Stomach (tissue), 8 donors: ENCODE measurements at regions not wholly inside any gene's neighbourhood (a gene's known extent, or its start where the extent isn't known, plus 50 kb on each side); places are given as distances from the start of the nearest gene placed in this dataset.

Experiments used
- DNase-seq, 2 donors: peaks; one replicate each; pipeline versions ENCODE4 v3.0.0 to v3.0.0-alpha.2; 2013 to 2019
- H3K27ac ChIP-seq, 5 donors: fragments of 200-600 bp in 4 of 5; sonication (generic) in 4 of 5; one replicate each; pipeline ENCODE4 v1.5.1; 2013 to 2019; ENCODE audit warnings: mild to moderate bottlenecking in 1 of 5, moderate library complexity in 1 of 5
- H3K27me3 ChIP-seq, 3 donors: fragments of 200-600 bp; sonication (generic); one replicate each; pipeline ENCODE4 v1.5.1; 2017 to 2019; ENCODE audit warnings: mixed run types in 1 of 3
- H3K36me3 ChIP-seq, 4 donors: fragments of 200-600 bp; sonication (generic); 1 replicate in 3 of 4; 2 replicates in 1 of 4; pipeline ENCODE4 v1.5.1; 2016 to 2019
- H3K4me1 ChIP-seq, 4 donors: fragments of 200-600 bp; sonication (generic); one replicate each; pipeline ENCODE4 v1.5.1; 2016 to 2019
- H3K4me3 ChIP-seq, 4 donors: fragments of 200-600 bp; sonication (generic) in 3 of 4; one replicate each; pipeline ENCODE4 v1.5.1; 2016 to 2019; ENCODE audit warnings: mild to moderate bottlenecking in 1 of 4
- H3K9me3 ChIP-seq, 4 donors: fragments of 200-600 bp; sonication (generic); one replicate each; pipeline ENCODE4 v1.5.1; 2016 to 2019
- EP300 ChIP-seq: sonication (generic); formaldehyde crosslinking; IDR thresholded peaks from one replicate; pipeline ENCODE4 v1.6.1; 2017; ENCODE audit warnings: antibody characterized with exemption
- POLR2A ChIP-seq, 4 donors: fragments of 450-650 bp; IDR thresholded peaks; one replicate each; pipeline ENCODE4 v1.6.1; 2016; ENCODE audit warnings: antibody characterized with exemption in 4 of 4, control low read depth in 2 of 4, mild to moderate bottlenecking in 1 of 4, moderate library complexity in 1 of 4
- POLR2AphosphoS5 ChIP-seq, 3 donors: sonication (generic); formaldehyde crosslinking; IDR thresholded peaks; one replicate each; pipeline ENCODE4 v1.6.1; 2016; ENCODE audit warnings: antibody characterized with exemption in 3 of 3
- WGBS, 5 donors: extraction: QIAGEN DNeasy Blood & Tissue Kit in 3 of 5; methylation state at CpG; one replicate each; pipeline versions ENCODE4 v1.1.5 to v1.1.7; 2013 to 2018; 5-methylcytosine and 5-hydroxymethylcytosine counted together
- intact Hi-C: fragments of 100-400 bp; cut with DNase I; formaldehyde crosslinking; loops from one replicate; pipeline ENCODE4 v1.15.1; 2023; ENCODE audit warnings: low total_unique reads
- TF ChIP-seq, protein P1 (sequence below), 7 experiments: fragments of 450-650 bp in 4 of 7; fragments of 200-600 bp in 3 of 7; sonication (generic) in 3 of 7; IDR thresholded peaks; one replicate each; pipeline ENCODE4 v1.5.1; 2016 to 2019; ENCODE audit warnings: antibody characterized with exemption in 7 of 7, control low read depth in 2 of 7, mild to moderate bottlenecking in 1 of 7
- donor health status: healthy with polysubstance abuse.
- donor health status: Bipolar disorder and iron deficiency.
- donor health status: healthy.

DNA sequence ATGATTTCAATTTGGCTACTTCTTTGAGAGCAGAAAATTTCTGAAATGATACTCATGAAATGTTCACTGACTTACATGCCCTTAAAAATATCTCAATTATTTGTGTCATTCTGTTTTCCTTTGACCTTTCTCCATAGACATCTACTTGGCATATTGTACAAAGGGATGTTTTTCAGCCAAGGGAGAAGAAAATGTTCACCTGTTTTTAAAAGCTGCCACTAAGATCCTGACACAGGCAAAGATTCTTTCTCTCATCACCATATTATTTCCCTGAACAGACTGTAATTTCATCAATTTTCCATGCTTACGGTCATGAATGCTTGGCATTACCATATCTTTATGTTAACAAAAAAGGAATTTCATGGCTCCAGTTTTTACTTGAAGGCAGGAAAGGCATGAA lies 67.4 kb upstream of the DBX1 start:
- H3K4me1 ChIP-seq: no peaks in the 10 kb centered on the region
- no peak for TF ChIP-seq POLR2AphosphoS5 (IDR thresholded peaks at IDR 0.05)
- TF ChIP-seq, protein P1, sequence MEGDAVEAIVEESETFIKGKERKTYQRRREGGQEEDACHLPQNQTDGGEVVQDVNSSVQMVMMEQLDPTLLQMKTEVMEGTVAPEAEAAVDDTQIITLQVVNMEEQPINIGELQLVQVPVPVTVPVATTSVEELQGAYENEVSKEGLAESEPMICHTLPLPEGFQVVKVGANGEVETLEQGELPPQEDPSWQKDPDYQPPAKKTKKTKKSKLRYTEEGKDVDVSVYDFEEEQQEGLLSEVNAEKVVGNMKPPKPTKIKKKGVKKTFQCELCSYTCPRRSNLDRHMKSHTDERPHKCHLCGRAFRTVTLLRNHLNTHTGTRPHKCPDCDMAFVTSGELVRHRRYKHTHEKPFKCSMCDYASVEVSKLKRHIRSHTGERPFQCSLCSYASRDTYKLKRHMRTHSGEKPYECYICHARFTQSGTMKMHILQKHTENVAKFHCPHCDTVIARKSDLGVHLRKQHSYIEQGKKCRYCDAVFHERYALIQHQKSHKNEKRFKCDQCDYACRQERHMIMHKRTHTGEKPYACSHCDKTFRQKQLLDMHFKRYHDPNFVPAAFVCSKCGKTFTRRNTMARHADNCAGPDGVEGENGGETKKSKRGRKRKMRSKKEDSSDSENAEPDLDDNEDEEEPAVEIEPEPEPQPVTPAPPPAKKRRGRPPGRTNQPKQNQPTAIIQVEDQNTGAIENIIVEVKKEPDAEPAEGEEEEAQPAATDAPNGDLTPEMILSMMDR (IDR thresholded peaks at IDR 0.05): no peak
- no peak for TF ChIP-seq EP300
- no peak for TF ChIP-seq POLR2A (IDR thresholded peaks at IDR 0.05)
- WGBS, 5 donors: 89 to 94% (median 93%) methylated on average over 1 of the region's 1 CpG
- intact Hi-C loops: no loop called here
- DNase-seq: no peak
- H3K27ac ChIP-seq: no peak overlapping the region
- H3K36me3 ChIP-seq: no peaks in the 10 kb centered on the region
- H3K27me3 ChIP-seq: no peaks in the 10 kb centered on the region
- peaks cover 0 to 32% (median 20%) of the 10 kb centered on the region in 4 donors for H3K9me3 ChIP-seq
- no peak overlapping the region for H3K4me3 ChIP-seq

DNA sequence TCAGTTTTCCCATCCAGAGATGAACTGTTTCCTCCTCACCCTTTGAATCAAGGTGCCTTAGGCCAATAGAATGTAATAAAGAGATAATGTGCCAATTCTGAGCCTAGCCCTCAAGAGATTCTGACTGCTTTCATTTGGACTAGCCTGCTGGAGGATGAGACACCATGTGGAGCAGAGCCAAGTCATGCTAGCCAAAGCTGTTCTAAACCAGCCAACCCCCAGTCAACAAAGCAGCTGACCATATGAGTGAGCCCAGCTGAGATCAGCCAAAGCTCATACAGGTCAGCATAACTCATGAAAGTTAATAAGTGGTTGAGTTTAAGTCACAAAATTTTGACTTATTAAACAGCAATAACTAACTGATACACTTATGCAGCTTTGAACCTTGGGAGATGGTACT lies 66.7 kb upstream of the DBX1 start:
- Histone ChIP-seq H3K4me1 (no peaks in the 10 kb centered on the region), H3K36me3 (no peaks in the 10 kb centered on the region), H3K9me3 (peaks cover 0 to 32% (median 20%) of the 10 kb centered on the region in 4 donors), H3K27me3 (no peaks in the 10 kb centered on the region), H3K4me3 (no peak overlapping the region), H3K27ac (no peak overlapping the region)
- no peak for TF ChIP-seq POLR2AphosphoS5 (IDR thresholded peaks at IDR 0.05)
- TF ChIP-seq, protein P1 (IDR thresholded peaks at IDR 0.05): no peak
- TF ChIP-seq EP300: no peak
- no peak for TF ChIP-seq POLR2A (IDR thresholded peaks at IDR 0.05)
- intact Hi-C loops: no loop called here
- no peak for DNase-seq

DNA sequence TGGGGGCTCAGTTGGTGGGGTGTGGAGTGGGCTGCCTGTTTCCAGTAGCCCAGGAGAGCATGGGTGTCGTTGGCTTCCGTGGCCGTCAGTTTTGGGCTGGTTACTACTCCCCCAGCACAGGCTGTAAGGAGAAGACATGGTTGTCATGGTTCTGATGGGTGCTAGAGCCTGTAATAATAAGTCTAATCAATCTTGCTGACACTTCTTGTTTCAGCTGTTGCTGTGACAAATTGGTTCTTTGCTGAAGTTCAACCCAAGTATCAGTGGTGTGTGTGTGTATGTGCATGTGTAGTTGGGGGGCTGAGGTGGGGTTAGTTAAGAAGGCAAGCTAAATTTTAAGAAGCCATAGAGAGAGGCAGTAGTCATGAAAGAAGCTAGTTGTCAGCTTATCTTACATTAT lies 61.3 kb upstream of the DBX1 start:
- WGBS, 5 donors: 46 to 71% (median 60%) methylated on average over 3 of the region's 3 CpGs
- H3K36me3 ChIP-seq: no peaks in the 10 kb centered on the region
- intact Hi-C loops: no loop called here
- H3K4me3 ChIP-seq: no peak overlapping the region
- no peak for DNase-seq
- no peaks in the 10 kb centered on the region for H3K27me3 ChIP-seq
- H3K4me1 ChIP-seq: no peaks in the 10 kb centered on the region
- no peaks in the 10 kb centered on the region for H3K9me3 ChIP-seq
- no peak overlapping the region for H3K27ac ChIP-seq
- TF ChIP-seq, protein P1 (IDR thresholded peaks at IDR 0.05): no peak
- TF ChIP-seq POLR2AphosphoS5 (IDR thresholded peaks at IDR 0.05) (no peak), POLR2A (IDR thresholded peaks at IDR 0.05) (no peak), EP300 (no peak)

DNA sequence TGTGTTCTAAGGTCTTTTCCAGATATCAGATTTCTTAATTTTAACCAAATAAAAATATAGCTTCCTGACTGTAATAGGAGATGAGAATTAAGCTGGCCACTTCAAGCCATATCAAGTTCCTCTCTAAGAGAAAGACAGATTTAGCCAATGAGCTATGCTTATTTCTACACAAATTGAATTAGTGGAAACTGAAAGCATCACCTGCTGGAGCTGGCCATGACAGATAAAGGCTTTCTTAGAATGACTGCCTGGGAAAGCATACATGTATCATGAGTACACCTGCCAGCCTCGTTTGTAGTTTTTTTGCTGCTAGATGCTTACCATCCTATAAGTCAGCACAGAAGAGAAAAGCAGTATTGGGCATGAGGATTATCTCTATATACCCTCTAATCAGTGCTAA lies 53.5 kb upstream of the DBX1 start:
- 32 to 55% (median 43%) methylated on average over 1 of the region's 1 CpG for WGBS, 5 donors
- Histone ChIP-seq H3K4me1 (no peaks in the 10 kb centered on the region), H3K27ac (no peak overlapping the region), H3K36me3 (no peaks in the 10 kb centered on the region), H3K27me3 (peaks cover 4 to 30% (median 6%) of the 10 kb centered on the region in 3 donors), H3K9me3 (no peaks in the 10 kb centered on the region), H3K4me3 (no peak overlapping the region)
- TF ChIP-seq POLR2A (IDR thresholded peaks at IDR 0.05): no peak
- intact Hi-C loops: no loop called here
- DNase-seq: no peak

DNA sequence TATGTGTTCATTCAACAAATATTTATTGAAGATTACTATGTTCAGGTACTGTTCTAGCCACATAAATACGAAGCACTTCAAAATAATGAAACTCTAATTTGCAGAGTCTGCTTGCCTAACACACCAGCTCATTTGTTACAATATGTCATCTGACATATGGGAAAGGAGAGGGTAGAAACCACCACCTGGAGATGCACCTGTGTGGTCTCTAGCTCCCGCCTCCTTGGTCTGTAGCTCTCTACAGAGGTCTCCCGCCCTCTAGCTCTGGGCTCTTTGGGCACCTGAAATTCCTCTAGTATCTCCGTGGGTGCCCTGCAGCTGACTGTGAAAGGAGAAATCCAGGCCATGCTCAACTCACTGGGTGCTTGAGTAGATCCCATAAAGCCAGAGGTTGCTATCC lies 51.4 kb upstream of the DBX1 start:
- Histone ChIP-seq H3K27me3 (peaks cover 4 to 51% (median 27%) of the 10 kb centered on the region in 3 donors), H3K9me3 (no peaks in the 10 kb centered on the region), H3K36me3 (no peaks in the 10 kb centered on the region), H3K27ac (no peak overlapping the region), H3K4me1 (peaks cover 0 to 12% (median 2%) of the 10 kb centered on the region in 4 donors), H3K4me3 (no peak overlapping the region)
- WGBS, 5 donors: 58 to 76% (median 72%) methylated on average over 4 of the region's 4 CpGs
- no peak for DNase-seq
- TF ChIP-seq, protein P1 (IDR thresholded peaks at IDR 0.05): no peak
- TF ChIP-seq EP300 (no peak), POLR2AphosphoS5 (IDR thresholded peaks at IDR 0.05) (no peak), POLR2A (IDR thresholded peaks at IDR 0.05) (no peak)
- intact Hi-C loops: no loop called here
